AG20443 (cell line): ENCODE measurements at regions not wholly inside any gene's neighbourhood (a gene's known extent, or its start where the extent isn't known, plus 50 kb on each side); places are given as distances from the start of the nearest gene placed in this dataset.

Experiments used
- DNase-seq: peaks from one replicate; pipeline ENCODE4 v3.0.0; 2012; ENCODE audit warnings: low spot score, mixed read lengths

DNA sequence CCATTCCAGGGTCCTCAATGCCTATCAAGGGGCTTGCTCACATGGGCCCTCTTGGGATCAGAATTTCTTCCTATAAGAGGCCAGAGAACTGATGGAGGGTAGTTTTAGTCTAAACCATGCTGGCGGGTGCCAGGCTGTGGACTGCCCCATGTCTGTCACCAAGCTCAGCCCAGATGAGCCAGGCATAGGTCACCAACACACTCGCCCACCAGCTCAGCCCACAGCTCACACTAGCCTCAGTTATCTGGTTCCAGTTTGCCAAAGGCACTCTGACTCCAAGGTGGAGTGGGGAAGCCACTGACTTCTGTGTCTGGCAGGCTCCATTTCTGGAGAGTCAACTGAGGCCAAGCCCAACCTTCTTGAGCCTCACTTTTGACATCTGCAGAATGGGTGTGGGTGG is 50.7 kb upstream of the INSYN1 start:
- no peak for DNase-seq

DNA sequence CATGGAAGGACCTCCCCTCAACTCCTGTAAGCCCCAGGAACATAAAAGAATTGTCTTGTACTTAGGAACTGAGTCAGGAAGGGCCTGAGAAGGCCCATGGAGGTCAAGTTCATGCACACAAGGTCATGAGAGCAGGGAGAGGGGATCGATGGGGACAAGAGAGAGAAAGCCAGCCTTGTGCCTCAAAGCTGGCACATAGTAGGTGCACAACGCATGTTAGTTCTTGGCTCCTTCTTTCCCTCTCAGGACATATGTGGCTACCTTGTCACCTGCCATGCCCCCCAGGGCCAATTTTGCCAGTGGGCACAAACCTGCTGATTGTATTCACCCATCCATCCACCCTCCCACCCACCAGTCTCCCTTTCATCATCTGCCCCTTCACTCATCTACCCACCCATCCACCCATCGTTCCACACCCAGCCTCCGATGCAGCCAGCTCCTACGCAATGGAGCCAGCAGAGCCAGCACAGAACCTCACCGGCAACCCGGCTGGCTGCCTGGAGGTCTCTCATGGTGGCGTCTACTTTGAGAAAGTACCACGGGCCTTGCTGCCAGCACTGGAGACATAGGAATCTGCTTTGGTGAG is 52.4 kb upstream of the INSYN1 start:
- DNase-seq, result no peak

DNA sequence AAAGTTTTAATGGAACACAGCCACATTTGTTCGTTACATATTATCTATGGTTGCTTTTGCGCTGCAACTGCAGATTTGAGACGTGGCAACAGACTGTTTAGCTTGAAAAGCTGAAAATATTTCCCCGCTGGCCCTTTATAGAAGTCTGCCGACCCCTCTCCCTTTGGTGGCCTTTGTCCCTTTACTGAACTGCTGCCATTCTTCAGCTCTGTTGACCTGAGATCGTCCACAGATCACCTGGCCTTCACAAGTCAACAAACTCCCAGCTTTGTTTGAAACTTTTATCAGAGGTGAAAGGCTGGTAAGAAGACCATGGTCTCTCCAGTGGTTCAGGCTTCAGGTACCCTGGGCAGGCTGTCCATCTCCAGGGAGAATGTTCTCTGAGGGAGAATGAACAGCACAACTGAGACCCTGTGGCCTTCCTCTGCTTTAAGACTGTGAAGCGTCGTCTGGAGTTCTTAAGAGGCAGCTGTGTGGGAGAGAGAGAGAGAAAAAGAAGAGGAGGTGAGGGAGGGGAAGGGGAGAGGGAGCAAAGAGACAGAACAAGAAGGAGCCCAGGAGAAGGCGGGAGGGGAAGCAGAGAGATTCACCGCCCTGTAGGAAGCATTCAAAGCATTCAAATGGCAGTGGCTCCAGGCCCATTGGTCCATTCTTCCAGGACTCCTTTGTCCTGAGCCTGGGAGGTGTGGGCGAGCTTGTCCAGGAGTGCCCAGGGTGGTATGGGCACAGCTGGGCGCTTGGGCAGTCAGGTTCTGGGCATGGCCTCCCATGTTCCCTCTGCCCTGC is 53.7 kb upstream of the INSYN1 start:
- DNase-seq, result no peak

DNA sequence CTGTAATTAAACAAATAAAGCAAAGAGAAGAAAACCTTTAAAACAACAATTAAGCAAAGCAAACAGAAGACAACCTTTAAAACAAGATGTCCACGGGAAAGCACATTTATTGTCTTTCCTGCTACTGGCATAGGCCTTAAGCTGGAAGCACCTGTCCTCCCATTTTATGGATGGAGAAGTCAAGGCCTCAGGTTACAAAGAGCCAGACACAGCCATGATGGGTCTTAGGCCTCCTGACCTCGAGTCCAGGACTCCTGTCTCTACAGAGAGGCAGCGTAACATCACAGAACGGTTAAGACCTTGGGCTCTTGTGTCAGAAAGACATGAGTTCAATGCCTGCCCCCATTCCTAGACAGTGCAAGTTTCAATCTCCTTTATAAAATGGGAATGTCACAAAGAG is 54.7 kb upstream of the INSYN1 start:
- DNase-seq, result no peak

DNA sequence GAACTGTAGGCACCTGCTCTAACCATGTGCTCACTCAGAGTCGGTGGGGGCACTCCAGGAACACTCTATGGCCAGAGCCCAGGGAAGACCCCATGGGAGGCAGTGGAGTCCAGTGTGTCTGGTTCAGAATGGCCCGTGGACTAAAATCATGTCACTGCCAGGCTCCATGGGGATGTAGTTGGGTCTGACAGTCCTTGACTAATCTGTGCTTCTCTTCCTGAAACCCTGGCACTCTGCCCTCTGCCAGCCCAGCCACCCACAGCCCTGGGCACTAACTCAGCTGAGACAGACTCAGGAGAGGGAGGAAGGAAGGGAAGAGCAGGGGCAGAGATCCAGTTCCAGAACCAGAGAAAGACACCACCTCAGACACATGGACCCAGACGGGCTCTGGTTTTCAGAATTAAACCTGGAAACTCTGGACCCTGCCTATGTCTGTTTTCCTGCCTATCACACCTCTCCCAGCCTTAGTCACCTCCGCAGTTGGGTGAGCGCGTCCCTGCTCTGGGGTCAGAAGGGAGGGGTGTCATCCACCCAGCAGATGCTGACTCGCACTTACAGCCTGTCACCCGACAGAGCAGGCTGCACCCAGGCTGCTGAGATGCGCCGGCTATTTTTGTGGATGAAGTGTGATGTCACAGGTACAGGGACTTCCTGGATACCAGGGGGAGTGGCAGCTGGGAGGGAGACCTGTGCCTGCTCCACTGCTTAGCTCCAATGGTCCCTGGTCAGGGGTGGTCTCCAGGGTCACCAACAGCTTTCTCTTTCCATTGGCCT is 56.8 kb upstream of the INSYN1 start:
- peak; percentile 29 for DNase-seq

DNA sequence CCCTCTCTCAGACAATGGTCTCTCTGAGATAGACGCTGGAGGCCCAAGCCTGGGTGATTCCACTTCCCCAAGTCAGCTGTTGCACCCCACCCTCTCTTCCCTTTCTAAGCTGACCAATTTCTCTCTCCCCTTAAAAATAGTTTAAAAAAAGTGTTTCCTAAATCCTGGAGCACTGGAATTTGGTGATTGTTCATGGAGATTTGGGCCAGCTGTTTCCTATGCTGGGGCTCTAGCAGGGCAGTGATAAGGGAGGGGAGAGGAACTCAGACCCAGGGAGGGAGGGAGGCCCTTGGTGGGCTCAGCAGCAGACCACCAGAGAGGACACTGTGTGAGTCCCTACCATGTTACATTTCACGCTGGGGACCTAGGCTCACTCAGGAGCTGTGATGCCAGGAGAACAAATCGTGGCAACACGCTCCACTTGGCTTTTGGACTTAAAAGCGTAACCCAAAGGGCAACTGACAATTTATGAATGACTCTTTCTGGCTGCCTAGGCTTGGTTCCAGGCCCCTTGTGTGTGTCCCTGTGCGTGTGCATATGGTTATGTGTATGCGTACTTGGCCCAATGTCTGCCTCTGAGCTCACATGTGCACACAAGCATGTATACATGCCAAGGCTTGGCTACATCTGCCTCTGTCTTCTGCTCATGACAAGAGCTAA is 59.8 kb upstream of the INSYN1 start:
- DNase-seq, result no peak

DNA sequence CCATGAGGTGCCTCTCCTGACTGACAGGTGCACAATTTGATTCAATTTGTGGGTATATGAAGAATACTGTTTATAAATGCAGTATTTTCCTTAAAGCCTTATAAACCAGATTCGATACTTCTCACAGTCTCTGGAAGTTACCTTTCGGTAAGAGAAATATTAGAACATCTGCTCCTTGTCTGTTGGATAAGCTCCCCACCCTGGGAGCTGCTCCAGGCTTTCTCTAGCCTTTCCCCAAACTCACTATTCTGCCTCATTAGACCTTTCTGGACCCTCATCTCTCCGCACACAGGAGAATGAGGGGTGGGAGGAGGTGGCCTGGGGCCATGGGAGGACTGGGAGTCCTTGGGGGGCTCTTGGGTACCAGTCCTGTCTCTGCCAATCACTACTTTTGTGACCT is 59.8 kb upstream of the TBC1D21 start:
- DNase-seq, result no peak

DNA sequence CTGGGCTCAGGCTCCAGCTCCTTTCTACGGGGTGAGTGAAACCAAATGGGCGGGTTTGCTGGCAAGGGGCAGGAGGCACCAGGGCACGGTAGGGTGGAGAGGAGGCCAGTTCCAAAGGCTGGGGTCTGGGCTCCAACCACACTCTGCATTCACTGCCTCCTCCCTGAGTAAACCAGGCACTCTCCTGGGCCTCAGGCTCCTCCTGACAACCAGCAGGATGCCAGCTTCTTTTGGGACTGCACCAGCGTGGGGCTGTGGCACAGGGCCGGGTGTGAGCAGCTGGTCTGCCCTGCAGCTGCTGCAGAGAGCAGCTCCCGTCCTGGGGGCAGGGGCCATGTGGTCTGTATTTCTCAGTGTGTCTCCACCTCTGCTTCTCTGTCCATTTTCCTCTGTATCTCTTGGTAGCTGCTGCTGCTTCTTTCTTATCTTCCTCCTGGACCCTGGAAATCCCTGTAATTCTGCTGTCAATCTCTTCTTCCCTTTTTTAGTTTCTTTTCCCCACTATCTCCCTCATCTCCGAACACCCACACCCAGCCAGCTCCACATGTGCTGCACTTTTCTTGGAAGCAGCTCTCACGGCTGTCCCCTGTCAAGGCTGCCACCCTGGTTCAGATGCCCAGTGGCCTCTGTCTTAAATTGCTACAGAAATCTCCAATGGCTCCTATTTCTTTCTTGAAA is 54.9 kb upstream of the TBC1D21 start:
- DNase-seq, result no peak

DNA sequence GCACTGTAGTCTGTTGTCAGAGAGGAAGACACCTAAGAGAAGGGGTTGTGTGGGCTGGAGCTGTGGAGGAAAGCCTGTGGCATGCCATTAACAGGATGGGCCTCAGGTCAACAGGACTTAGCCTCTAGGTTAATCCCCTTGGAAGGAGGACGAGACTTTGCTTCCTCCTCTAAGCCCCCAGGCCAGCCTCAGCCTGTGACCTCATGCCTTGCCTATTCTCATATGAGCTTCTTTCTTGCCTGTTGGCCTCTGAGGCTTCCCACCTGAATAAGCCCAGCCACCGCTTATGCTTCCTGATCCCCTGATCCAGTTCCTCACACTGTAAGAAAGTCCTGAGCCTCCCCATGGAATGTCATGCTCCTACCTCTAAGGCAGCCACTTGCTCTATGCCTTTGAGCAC is 52.2 kb upstream of the TBC1D21 start:
- DNase-seq, result no peak

DNA sequence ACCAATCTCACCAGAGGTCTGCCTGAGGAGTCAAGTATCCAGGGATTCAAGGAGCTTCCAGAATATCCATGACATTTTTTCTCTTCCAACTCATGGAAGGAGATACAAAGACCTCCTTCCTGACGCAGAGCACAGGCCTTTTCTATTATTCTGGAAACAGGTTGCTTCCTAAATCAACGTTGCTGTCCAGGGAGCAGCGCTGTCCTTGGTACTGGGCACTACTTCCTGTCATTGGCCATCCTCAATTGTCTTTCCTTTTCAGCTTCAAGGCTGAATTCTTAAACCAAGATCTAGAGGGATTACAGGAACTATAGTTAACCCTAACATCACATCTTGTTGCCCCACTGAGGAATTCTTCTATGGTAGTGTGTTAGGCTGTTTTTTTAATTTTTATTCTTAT is 50.4 kb upstream of the TBC1D21 start:
- peak; percentile 63 for DNase-seq
